Nucleus accumbens (tissue), 56 donors: ENCODE measurements at regions not wholly inside any gene's neighbourhood (a gene's known extent, or its start where the extent isn't known, plus 50 kb on each side); places are given as distances from the start of the nearest gene placed in this dataset.
"Not testable (repeated sequence)": the region's sequence is repeated elsewhere in the genome, so short reads cannot be mapped to it uniquely, and the experiment has no call there.

Experiments used
- DNase-seq, 56 donors: peaks; one replicate each; lab custom pipeline; 2025; lab: John Stamatoyannopoulos, UW

- no peak for DNase-seq
Observed at GRCh38 chrX:151042842-151043241, 59.7 kb downstream of the HMGB3 start.

- not testable (repeated sequence) for DNase-seq
Observed at GRCh38 chrX:151066373-151066772, 83.2 kb downstream of the HMGB3 start.

- no peak for DNase-seq
Observed at GRCh38 chrX:151073767-151074166, 90.6 kb downstream of the HMGB3 start.

- peak in 1 of 56 donors; percentile 1 for DNase-seq
Observed at GRCh38 chrX:151081016-151081415, 95.4 kb upstream of the GPR50 start.

- peak in 52 of 56 donors; percentile 1 to 75 (median 34) for DNase-seq
Observed at GRCh38 chrX:151082077-151082948, 94.1 kb upstream of the GPR50 start.

GRCh38 chrX:151084454-151084853 lies 91.9 kb upstream of the GPR50 start:
- DNase-seq = no peak

GRCh38 chrX:151085207-151085606 lies 91.2 kb upstream of the GPR50 start:
- no peak for DNase-seq

- DNase-seq = no peak
Observed at GRCh38 chrX:151088221-151088620, 88.2 kb upstream of the GPR50 start.

GRCh38 chrX:151099001-151099400 lies 77.4 kb upstream of the GPR50 start:
- DNase-seq = no peak

- DNase-seq = no peak
Observed at GRCh38 chrX:151100799-151101198, 75.6 kb upstream of the GPR50 start.

GRCh38 chrX:151113200-151113599 lies 63.2 kb upstream of the GPR50 start:
- not testable (repeated sequence) for DNase-seq
